ENCODE measurements at regions not wholly inside any gene's neighbourhood (a gene's known extent, or its start where the extent isn't known, plus 50 kb on each side); places are given as distances from the start of the nearest gene placed in this dataset.

DNA sequence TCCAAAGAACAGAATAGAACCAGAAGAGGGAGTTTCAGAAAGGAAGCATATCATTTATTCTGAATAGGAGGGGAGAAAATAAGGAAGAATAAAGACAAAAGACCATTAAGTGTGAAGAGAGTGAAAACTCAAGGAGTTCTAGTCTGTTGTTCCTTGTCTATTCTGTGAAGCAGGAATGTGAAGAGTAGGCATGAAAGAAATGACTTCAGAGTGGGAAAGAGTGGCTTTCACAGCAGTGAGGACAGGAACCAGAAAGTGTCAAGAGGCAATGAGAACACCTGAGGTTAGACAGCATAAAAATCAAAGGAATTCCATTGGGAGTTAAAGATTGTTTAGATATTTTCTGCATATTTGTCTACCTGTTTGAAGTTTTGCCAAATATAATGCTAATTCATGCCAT, 768.8 kb upstream of the GRAMD2B start:
- Histone ChIP-seq H3K4me1 (no peaks in the 10 kb centered on the region), H3K9me3 (no peaks in the 10 kb centered on the region), H3K27ac (no peak overlapping the region), H3K4me2 (no peak overlapping the region), H3K4me3 (no peak overlapping the region)
- DNase-seq (ENCODE audit: low read depth in 1 of 2, low spot score in 1 of 2) = no peak
- FAIRE-seq = no peak
- TF ChIP-seq ZC3H11A (IDR thresholded peaks at IDR 0.05) (no peak), CHD4 (IDR thresholded peaks at IDR 0.05; ENCODE audit: borderline replicate concordance) (no peak), SREBF2 (IDR thresholded peaks at IDR 0.05) (no peak), ELK1 (IDR thresholded peaks at IDR 0.05; ENCODE audit: low read depth, low read length) (no peak), RCOR1 (IDR thresholded peaks at IDR 0.05; ENCODE audit: low read depth, low read length) (no peak), EP300 (IDR thresholded peaks at IDR 0.05) (no peak), RAD21 (conservative IDR thresholded peaks at IDR 0.05 in 1 of 2, IDR thresholded peaks at IDR 0.05 in 1 of 2) (no peak), GATA3 (IDR thresholded peaks at IDR 0.05; ENCODE audit: borderline replicate concordance) (no peak), CTCF (IDR thresholded peaks at IDR 0.05) (no peak), REST (IDR thresholded peaks at IDR 0.05) (no peak), HEYL (CRISPR knock-in tag; IDR thresholded peaks at IDR 0.05) (no peak)
- ChIA-PET POLR2A (no interaction called here), CTCF (no interaction called here)
- ATAC-seq = no peak

DNA sequence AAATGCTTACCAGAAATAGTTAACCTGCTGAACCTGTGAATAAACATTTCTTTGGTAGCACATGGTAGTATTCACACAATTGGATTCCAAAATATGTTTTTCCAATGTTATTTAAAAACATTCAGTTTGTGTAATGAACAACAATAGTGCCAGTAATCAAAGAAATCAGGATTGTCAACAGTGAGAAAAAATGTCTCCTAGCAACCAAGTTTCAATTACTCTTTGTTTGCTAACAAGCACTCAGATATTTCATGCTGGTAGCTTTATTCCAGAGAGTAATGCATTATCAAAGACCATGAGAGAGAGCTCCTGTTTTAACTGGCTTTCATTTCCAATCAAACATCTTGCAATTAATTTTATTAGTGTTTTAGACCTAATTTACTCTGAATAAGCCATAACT, 768.1 kb upstream of the GRAMD2B start:
- no peaks in the 10 kb centered on the region for H3K9me3 ChIP-seq
- FAIRE-seq (no peak), ATAC-seq (no peak), DNase-seq (ENCODE audit: low read depth in 1 of 2, low spot score in 1 of 2) (no peak)
- no peak for TF ChIP-seq PHF8 (IDR thresholded peaks at IDR 0.05; ENCODE audit: borderline replicate concordance, low read depth)
- TF ChIP-seq CHD4 (IDR thresholded peaks at IDR 0.05; ENCODE audit: borderline replicate concordance) = no peak
- TF ChIP-seq KDM1A (IDR thresholded peaks at IDR 0.05; ENCODE audit: low read depth) = no peak
- TF ChIP-seq TFCP2L1 (CRISPR knock-in tag; IDR thresholded peaks at IDR 0.05) = no peak
- no peak for TF ChIP-seq HOXB5 (CRISPR knock-in tag; IDR thresholded peaks at IDR 0.05)
- no peak for TF ChIP-seq CHD2 (IDR thresholded peaks at IDR 0.05; ENCODE audit: low read length, partially characterized antibody)
- TF ChIP-seq MAZ (IDR thresholded peaks at IDR 0.05; ENCODE audit: borderline replicate concordance, low read depth, low read length) = no peak
- no peak for TF ChIP-seq E2F6 (IDR thresholded peaks at IDR 0.05; ENCODE audit: borderline replicate concordance, low read depth)
- TF ChIP-seq CBX8 (IDR thresholded peaks at IDR 0.05) = no peak
- CTCF ChIA-PET = no interaction called here
- H3K4me2 ChIP-seq = no peak overlapping the region
- H3K27ac ChIP-seq = no peak overlapping the region
- POLR2A ChIA-PET = no interaction called here
- no peak overlapping the region for H3K4me3 ChIP-seq
- H3K4me1 ChIP-seq = no peaks in the 10 kb centered on the region
